ENCODE measurements at regions not wholly inside any gene's neighbourhood (a gene's known extent, or its start where the extent isn't known, plus 50 kb on each side); places are given as distances from the start of the nearest gene placed in this dataset.
"Not testable (repeated sequence)": the region's sequence is repeated elsewhere in the genome, so short reads cannot be mapped to it uniquely, and the experiment has no call there.

- DNase-seq (ENCODE audit: low spot score), result no peak
These were observed 646.5 kb downstream of the TENT5A start for GRCh38 chr6:81105998-81106397.

- DNase-seq (ENCODE audit: low spot score), result no peak
These were observed 654.2 kb downstream of the TENT5A start for GRCh38 chr6:81098109-81098814.

- not testable (repeated sequence) for DNase-seq (ENCODE audit: low spot score)
These were observed 656.0 kb downstream of the TENT5A start for GRCh38 chr6:81096464-81096863.

GRCh38 chr6:81093051-81093450 lies 659.4 kb downstream of the TENT5A start:
- DNase-seq (ENCODE audit: low spot score), result no peak

GRCh38 chr6:81088145-81088544 lies 664.3 kb downstream of the TENT5A start:
- DNase-seq (ENCODE audit: low spot score), result no peak

- DNase-seq (ENCODE audit: low spot score), result no peak
These were observed 665.5 kb downstream of the TENT5A start for GRCh38 chr6:81086991-81087390.

- DNase-seq (ENCODE audit: low spot score), result no peak
These were observed 667.1 kb downstream of the TENT5A start for GRCh38 chr6:81085431-81085790.

GRCh38 chr6:81084776-81085430 lies 667.6 kb downstream of the TENT5A start:
- DNase-seq (ENCODE audit: low spot score), result no peak

- peak; percentile 20 for DNase-seq (ENCODE audit: low spot score)
These were observed 676.5 kb downstream of the TENT5A start for GRCh38 chr6:81075974-81076373.

- DNase-seq (ENCODE audit: low spot score), result no peak
These were observed 679.2 kb downstream of the TENT5A start for GRCh38 chr6:81073318-81073717.

- no peak for DNase-seq (ENCODE audit: low spot score)
These were observed 681.4 kb downstream of the TENT5A start for GRCh38 chr6:81071121-81071520.

GRCh38 chr6:81067057-81067456 lies 685.4 kb downstream of the TENT5A start:
- no peak for DNase-seq (ENCODE audit: low spot score)

- no peak for DNase-seq (ENCODE audit: low spot score)
These were observed 688.6 kb downstream of the TENT5A start for GRCh38 chr6:81063891-81064290.

GRCh38 chr6:81054036-81054435 lies 698.4 kb downstream of the TENT5A start:
- no peak for DNase-seq (ENCODE audit: low spot score)

GRCh38 chr6:81051952-81052351 lies 700.5 kb downstream of the TENT5A start:
- no peak for DNase-seq (ENCODE audit: low spot score)

GRCh38 chr6:81049425-81050042 lies 702.9 kb downstream of the TENT5A start:
- no peak for DNase-seq (ENCODE audit: low spot score)

- no peak for DNase-seq (ENCODE audit: low spot score)
These were observed 721.1 kb downstream of the TENT5A start for GRCh38 chr6:81031416-81031815.

- no peak for DNase-seq (ENCODE audit: low spot score)
These were observed 726.4 kb downstream of the TENT5A start for GRCh38 chr6:81026041-81026553.

GRCh38 chr6:81023709-81024108 lies 728.8 kb downstream of the TENT5A start:
- no peak for DNase-seq (ENCODE audit: low spot score)

- no peak for DNase-seq (ENCODE audit: low spot score)
These were observed 729.4 kb downstream of the TENT5A start for GRCh38 chr6:81023007-81023582.

GRCh38 chr6:81017586-81017985 lies 734.9 kb downstream of the TENT5A start:
- DNase-seq (ENCODE audit: low spot score), result not testable (repeated sequence)

GRCh38 chr6:81003894-81004293 lies 748.6 kb downstream of the TENT5A start:
- no peak for DNase-seq (ENCODE audit: low spot score)

- no peak for DNase-seq (ENCODE audit: low spot score)
These were observed 749.3 kb downstream of the TENT5A start for GRCh38 chr6:81003156-81003555.
